BE2C (cell line): ENCODE measurements at regions not wholly inside any gene's neighbourhood (a gene's known extent, or its start where the extent isn't known, plus 50 kb on each side); places are given as distances from the start of the nearest gene placed in this dataset.
"Not testable (repeated sequence)": the region's sequence is repeated elsewhere in the genome, so short reads cannot be mapped to it uniquely, and the experiment has no call there.

Experiments used
- DNase-seq: peaks from one replicate; pipeline ENCODE4 v3.0.0-alpha.2; 2020
- H3K27me3 ChIP-seq: fragments of 250-450 bp; sonication (Bioruptor Pico); 2 replicates; pipeline ENCODE4 v1.5.1; 2020; ENCODE audit warnings: mild to moderate bottlenecking
- H3K36me3 ChIP-seq: fragments of 250-450 bp; sonication (Bioruptor Pico); 2 replicates; pipeline ENCODE4 v1.5.1; 2020; ENCODE audit warnings: mild to moderate bottlenecking
- H3K4me1 ChIP-seq: fragments of 250-450 bp; sonication (Bioruptor Pico); 2 replicates; pipeline ENCODE4 v1.5.1; 2020
- H3K4me3 ChIP-seq: 2 replicates; pipeline ENCODE4 v1.5.1; 2011; ENCODE audit warnings: low read depth, low read length
- H3K9me3 ChIP-seq: fragments of 250-450 bp; sonication (Bioruptor Pico); 2 replicates; pipeline ENCODE4 v1.5.1; 2020
- CTCF ChIP-seq: IDR thresholded peaks from 2 replicates; pipeline ENCODE4 v1.5.1; 2012; ENCODE audit warnings: mild to moderate bottlenecking, low read depth, low read length

DNA sequence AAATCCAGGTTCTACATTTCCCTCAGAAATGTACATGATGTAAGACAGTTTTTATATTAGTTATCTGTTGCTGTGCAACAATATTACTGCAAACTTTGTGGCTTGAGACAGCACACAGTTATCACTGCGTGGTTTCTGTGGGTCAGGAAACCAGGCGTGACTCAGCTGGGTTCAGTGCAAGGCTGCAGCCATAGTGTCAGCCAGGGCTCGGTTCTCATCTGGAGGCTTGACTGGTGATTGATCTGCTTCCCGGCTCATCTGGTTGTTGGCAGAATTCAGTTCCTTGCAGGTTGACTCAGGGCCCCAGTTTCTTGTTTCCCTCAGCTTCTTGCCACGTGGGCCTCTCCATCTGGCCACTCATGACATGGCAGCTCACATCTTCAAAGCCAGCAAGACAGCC lies 146.8 kb upstream of the ROPN1B start:
- not testable (repeated sequence) for H3K4me3 ChIP-seq, H3K9me3 ChIP-seq, H3K36me3 ChIP-seq, H3K4me1 ChIP-seq, H3K27me3 ChIP-seq, DNase-seq

- H3K36me3 ChIP-seq, H3K27me3 ChIP-seq, DNase-seq, H3K4me3 ChIP-seq, H3K4me1 ChIP-seq, H3K9me3 ChIP-seq: not testable (repeated sequence)
Measured at GRCh38 chr3:125831005-125831750, 137.8 kb upstream of the ROPN1B start.

DNA sequence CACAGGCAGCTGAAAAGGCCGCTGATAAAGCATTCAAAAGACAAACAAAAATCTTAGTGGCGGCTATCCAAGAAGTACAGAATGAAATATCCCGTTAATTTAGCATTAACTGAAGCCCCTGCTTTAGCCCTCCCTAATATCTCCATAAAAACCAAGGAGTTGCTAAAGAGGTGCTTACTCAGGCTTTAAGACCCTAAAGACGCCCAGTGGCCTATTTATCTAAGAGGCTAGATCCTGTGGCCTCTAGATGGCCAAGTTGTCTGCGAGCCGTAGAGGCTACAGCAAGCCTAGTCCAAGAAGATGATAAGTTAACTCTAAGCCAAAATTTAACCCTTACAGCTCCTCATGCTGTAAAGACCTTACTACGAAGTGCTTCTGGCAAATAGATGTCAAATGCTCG lies 133.4 kb upstream of the ROPN1B start:
- H3K4me1 ChIP-seq, H3K4me3 ChIP-seq, H3K27me3 ChIP-seq, DNase-seq, H3K9me3 ChIP-seq, H3K36me3 ChIP-seq: not testable (repeated sequence)

DNA sequence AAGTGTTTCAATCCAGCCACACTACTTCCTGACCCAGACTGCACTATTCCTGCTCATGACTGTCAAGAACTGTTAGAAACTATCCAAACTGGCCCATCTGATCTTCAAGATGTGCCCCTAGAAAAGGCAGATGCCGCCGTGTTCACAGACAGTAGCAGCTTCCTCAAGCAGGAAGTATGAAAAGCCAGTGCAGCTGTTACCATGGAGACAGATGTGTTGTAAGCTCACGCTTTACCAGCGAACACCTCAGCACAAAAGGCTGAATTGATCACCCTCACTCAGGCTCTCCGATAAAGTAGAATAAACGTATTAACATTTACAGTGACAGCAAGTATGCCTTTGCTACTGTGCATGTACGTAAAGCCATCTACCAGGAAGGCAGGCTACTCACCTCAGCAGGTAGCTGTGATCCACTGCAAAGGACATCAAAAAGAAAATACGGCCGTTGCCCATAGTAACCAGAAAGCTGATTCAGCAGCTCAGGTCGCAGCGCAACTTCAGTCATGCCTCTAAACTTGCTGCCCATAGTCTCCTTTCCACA lies 132.9 kb upstream of the ROPN1B start:
- not testable (repeated sequence) for H3K4me1 ChIP-seq, DNase-seq, H3K4me3 ChIP-seq, H3K27me3 ChIP-seq, H3K36me3 ChIP-seq, H3K9me3 ChIP-seq

DNA sequence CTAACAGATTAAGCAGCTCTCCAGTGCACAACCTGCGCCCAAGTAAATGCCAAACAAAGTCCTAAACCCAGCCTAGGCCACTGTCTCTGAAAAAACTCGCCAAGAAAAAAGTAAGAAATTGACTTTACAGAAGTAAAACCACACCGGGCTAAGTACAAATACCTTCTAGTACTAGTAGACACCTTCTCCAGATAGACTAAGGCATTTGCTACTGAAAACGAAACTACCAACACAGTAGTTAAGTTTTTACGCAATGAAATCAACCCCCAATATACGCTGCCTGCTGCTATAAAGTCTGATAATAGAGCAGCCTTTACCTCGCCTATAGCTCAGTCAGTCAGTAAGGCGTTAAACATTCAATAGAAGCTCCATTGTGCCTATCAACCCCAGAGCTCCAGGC lies 132.2 kb upstream of the ROPN1B start:
- H3K27me3 ChIP-seq, H3K9me3 ChIP-seq, H3K4me3 ChIP-seq, DNase-seq, H3K36me3 ChIP-seq, H3K4me1 ChIP-seq: not testable (repeated sequence)

GRCh38 chr3:125838857-125839256 lies 130.1 kb upstream of the ROPN1B start:
- not testable (repeated sequence) for H3K27me3 ChIP-seq, H3K9me3 ChIP-seq, DNase-seq, H3K4me3 ChIP-seq, H3K4me1 ChIP-seq, H3K36me3 ChIP-seq

GRCh38 chr3:125840465-125840864 lies 128.5 kb upstream of the ROPN1B start:
- DNase-seq, H3K4me3 ChIP-seq, H3K4me1 ChIP-seq, H3K9me3 ChIP-seq, H3K27me3 ChIP-seq, H3K36me3 ChIP-seq: not testable (repeated sequence)

- not testable (repeated sequence) for H3K9me3 ChIP-seq, H3K4me1 ChIP-seq, H3K27me3 ChIP-seq, DNase-seq, H3K36me3 ChIP-seq, H3K4me3 ChIP-seq
Measured at GRCh38 chr3:125847966-125848365, 121.0 kb upstream of the ROPN1B start.

GRCh38 chr3:125855006-125855405 lies 114.0 kb upstream of the ROPN1B start:
- H3K27me3 ChIP-seq, H3K9me3 ChIP-seq, H3K4me1 ChIP-seq, DNase-seq, H3K36me3 ChIP-seq, H3K4me3 ChIP-seq: not testable (repeated sequence)

- not testable (repeated sequence) for H3K27me3 ChIP-seq, H3K4me3 ChIP-seq, H3K9me3 ChIP-seq, H3K36me3 ChIP-seq, DNase-seq, H3K4me1 ChIP-seq
- peak; percentile 30; the same call in 1 of the 2 replicates for TF ChIP-seq CTCF
Measured at GRCh38 chr3:125860547-125860946, 108.4 kb upstream of the ROPN1B start.

DNA sequence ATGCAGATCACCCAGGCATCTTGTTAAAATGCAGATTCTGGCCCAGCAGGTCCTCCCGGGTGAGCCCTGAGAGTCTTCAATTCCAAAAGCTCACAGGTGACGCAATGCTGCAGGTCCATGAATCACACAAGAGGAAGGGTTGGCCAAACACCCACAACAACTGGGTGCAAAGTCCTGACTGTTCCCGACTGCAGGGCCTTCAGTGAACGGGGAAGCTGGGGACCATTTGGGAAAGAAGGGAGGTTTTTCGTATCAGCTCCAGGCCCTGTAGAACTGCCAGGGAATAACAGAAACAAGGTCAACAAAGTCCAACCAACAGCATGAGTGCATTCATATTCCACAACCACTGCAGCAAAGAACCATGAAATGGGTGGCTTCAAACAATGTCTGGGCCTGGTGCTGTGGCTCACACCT lies 106.1 kb upstream of the ROPN1B start:
- not testable (repeated sequence) for H3K4me1 ChIP-seq, H3K4me3 ChIP-seq, H3K9me3 ChIP-seq, H3K27me3 ChIP-seq, H3K36me3 ChIP-seq, DNase-seq

DNA sequence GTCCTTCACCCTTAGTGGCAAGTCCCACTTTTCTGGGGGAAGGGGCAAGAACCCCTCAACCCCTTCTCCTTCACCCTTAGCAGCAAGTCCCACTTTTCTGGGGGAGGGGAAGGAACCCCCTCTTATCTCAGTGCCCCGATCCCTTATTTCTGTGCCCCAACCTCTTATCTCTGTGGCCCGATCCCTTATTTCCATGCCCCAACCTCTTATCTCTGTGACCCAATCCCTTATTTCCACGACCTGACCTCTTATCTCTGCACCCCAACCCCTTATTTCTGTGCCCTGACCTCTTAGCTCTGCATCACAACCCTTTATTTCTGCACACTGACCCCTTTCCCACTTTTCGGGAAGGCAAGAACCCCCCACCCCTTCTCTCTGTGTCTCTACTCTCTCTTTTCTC lies 104.4 kb upstream of the ROPN1B start:
- not testable (repeated sequence) for H3K27me3 ChIP-seq, H3K4me3 ChIP-seq, DNase-seq, H3K9me3 ChIP-seq, H3K4me1 ChIP-seq, H3K36me3 ChIP-seq

DNA sequence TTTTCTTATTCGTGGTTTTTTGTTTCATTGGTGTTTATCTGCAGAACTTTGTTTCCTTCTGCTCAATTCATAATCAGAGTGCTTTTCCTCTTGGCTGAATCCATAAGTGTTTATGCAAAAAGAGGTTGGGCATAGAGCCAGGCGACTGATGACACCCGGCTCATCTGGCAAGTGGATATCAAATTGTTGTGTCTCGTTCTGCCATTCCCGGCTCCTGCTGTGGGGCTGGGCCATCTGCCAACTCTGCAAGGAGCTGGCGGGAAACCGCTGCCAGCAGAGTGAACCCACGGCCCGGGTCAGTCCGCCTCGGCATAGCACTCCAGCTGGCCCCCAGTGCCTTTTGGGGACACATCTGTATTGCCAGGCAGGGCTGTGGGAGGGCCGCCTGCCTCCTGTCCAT lies 83.0 kb upstream of the ROPN1B start:
- not testable (repeated sequence) for H3K4me1 ChIP-seq, H3K27me3 ChIP-seq, H3K9me3 ChIP-seq, H3K4me3 ChIP-seq, H3K36me3 ChIP-seq
- peak; percentile 82 for DNase-seq

DNA sequence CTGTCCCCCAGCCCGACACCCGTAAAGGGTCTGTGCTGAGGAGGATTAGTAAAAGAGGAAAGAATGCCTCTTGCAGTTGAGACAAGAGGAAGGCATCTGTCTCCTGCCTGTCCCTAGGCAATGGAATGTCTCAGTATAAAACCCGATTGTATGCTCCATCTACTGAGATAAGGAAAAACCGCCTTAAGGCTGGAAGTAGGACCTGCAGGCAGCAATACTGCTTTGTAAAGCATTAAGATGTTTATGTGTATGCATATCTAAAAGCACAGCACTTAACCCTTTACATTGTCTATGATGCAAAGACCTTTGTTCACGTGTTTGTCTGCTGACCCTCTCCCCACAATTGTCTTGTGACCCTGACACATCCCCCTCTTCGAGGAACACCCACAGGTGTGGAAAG lies 69.8 kb upstream of the ROPN1B start:
- H3K4me1 ChIP-seq, H3K27me3 ChIP-seq, H3K36me3 ChIP-seq, DNase-seq, H3K9me3 ChIP-seq, H3K4me3 ChIP-seq: not testable (repeated sequence)

- H3K9me3 ChIP-seq, DNase-seq, H3K4me1 ChIP-seq, H3K4me3 ChIP-seq, H3K27me3 ChIP-seq, H3K36me3 ChIP-seq: not testable (repeated sequence)
Measured at GRCh38 chr3:125901473-125901872, 67.5 kb upstream of the ROPN1B start.
